Breast epithelium (tissue), 3 donors: ENCODE measurements at regions not wholly inside any gene's neighbourhood (a gene's known extent, or its start where the extent isn't known, plus 50 kb on each side); places are given as distances from the start of the nearest gene placed in this dataset.

ENCODE experiments used
- POLR2A ChIP-seq: fragments of 450-650 bp; IDR thresholded peaks from one replicate; pipeline ENCODE4 v1.6.1; 2016; ENCODE audit warnings: antibody characterized with exemption, mild to moderate bottlenecking, moderate library complexity
- POLR2AphosphoS5 ChIP-seq, 3 donors: sonication (generic); formaldehyde crosslinking; IDR thresholded peaks; one replicate each; pipeline ENCODE4 v1.6.1; 2017; ENCODE audit warnings: antibody characterized with exemption in 3 of 3
- TF ChIP-seq, protein P1 (sequence below), 3 donors: fragments of 450-650 bp; IDR thresholded peaks; one replicate each; pipeline ENCODE4 v1.5.1; 2016 to 2017; ENCODE audit warnings: antibody characterized with exemption in 3 of 3, mild to moderate bottlenecking in 3 of 3, moderate library complexity in 3 of 3

- TF ChIP-seq, protein P1, sequence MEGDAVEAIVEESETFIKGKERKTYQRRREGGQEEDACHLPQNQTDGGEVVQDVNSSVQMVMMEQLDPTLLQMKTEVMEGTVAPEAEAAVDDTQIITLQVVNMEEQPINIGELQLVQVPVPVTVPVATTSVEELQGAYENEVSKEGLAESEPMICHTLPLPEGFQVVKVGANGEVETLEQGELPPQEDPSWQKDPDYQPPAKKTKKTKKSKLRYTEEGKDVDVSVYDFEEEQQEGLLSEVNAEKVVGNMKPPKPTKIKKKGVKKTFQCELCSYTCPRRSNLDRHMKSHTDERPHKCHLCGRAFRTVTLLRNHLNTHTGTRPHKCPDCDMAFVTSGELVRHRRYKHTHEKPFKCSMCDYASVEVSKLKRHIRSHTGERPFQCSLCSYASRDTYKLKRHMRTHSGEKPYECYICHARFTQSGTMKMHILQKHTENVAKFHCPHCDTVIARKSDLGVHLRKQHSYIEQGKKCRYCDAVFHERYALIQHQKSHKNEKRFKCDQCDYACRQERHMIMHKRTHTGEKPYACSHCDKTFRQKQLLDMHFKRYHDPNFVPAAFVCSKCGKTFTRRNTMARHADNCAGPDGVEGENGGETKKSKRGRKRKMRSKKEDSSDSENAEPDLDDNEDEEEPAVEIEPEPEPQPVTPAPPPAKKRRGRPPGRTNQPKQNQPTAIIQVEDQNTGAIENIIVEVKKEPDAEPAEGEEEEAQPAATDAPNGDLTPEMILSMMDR (IDR thresholded peaks at IDR 0.05) = no peak
- no peak for TF ChIP-seq POLR2AphosphoS5 (IDR thresholded peaks at IDR 0.05)
- TF ChIP-seq POLR2A = no peak
Observed at GRCh38 chr10:52966904-52967303, 194.3 kb upstream of the MBL2 start.
